Gastroesophageal sphincter (tissue), 4 donors: ENCODE measurements at regions not wholly inside any gene's neighbourhood (a gene's known extent, or its start where the extent isn't known, plus 50 kb on each side); places are given as distances from the start of the nearest gene placed in this dataset.
"Not testable (repeated sequence)": the region's sequence is repeated elsewhere in the genome, so short reads cannot be mapped to it uniquely, and the experiment has no call there.

Source experiments
- ATAC-seq: fragments of 150-250 bp; one replicate; pipeline ENCODE4 v1.9.1; 2016; ENCODE audit warnings: mild to moderate bottlenecking, moderate library complexity
- H3K27ac ChIP-seq, 4 donors: fragments of 200-600 bp; sonication (generic) in 3 of 4; 1 replicate in 3 of 4; 2 replicates in 1 of 4; pipeline ENCODE4 v1.5.1; 2016 to 2019
- H3K27me3 ChIP-seq: fragments of 200-600 bp; sonication (generic); one replicate; pipeline ENCODE4 v1.5.1; 2019
- H3K36me3 ChIP-seq, 2 donors: fragments of 200-600 bp; sonication (generic); one replicate each; pipeline ENCODE4 v1.5.1; 2019; ENCODE audit warnings: control low read depth in 1 of 2
- H3K4me1 ChIP-seq, 3 donors: fragments of 200-600 bp; sonication (generic); 1 replicate in 2 of 3; 2 replicates in 1 of 3; pipeline ENCODE4 v1.5.1; 2016 to 2019; ENCODE audit warnings: control low read depth in 2 of 3
- H3K4me3 ChIP-seq, 2 donors: fragments of 200-600 bp; sonication (generic); one replicate each; pipeline ENCODE4 v1.5.1; 2019; ENCODE audit warnings: mild to moderate bottlenecking in 1 of 2, moderate library complexity in 1 of 2
- H3K9me3 ChIP-seq, 3 donors: fragments of 200-600 bp; sonication (generic); one replicate each; pipeline ENCODE4 v1.5.1; 2017 to 2019; ENCODE audit warnings: control low read depth in 2 of 3
- CTCF ChIP-seq, 4 experiments: fragments of 200-600 bp in 2 of 4; fragments of 450-650 bp in 2 of 4; sonication (generic) in 1 of 4; IDR thresholded peaks; one replicate each; pipeline ENCODE4 v1.5.1; 2017 to 2019; ENCODE audit warnings: antibody characterized with exemption in 4 of 4, mild to moderate bottlenecking in 2 of 4, moderate library complexity in 2 of 4
- EP300 ChIP-seq: sonication (generic); formaldehyde crosslinking; IDR thresholded peaks from one replicate; pipeline ENCODE4 v1.6.1; 2017; ENCODE audit warnings: antibody characterized with exemption, mild to moderate bottlenecking
- POLR2A ChIP-seq, 2 donors: fragments of 450-650 bp; IDR thresholded peaks; one replicate each; pipeline ENCODE4 v1.6.1; 2017; ENCODE audit warnings: antibody characterized with exemption in 2 of 2, mild to moderate bottlenecking in 2 of 2, moderate library complexity in 1 of 2
- POLR2AphosphoS5 ChIP-seq: sonication (generic); formaldehyde crosslinking; IDR thresholded peaks from one replicate; pipeline ENCODE4 v1.6.1; 2017; ENCODE audit warnings: antibody characterized with exemption
- WGBS, 2 donors: methylation state at CpG; one replicate each; pipeline ENCODE4 v1.1.5; 2018; ENCODE audit warnings: low coverage in 1 of 2; 5-methylcytosine and 5-hydroxymethylcytosine counted together

GRCh38 chr2:131671841-131672470 lies 144.3 kb downstream of the CCDC74A start:
- peaks cover 0 to 28% (median 20%) of the 10 kb centered on the region in 3 donors for H3K4me1 ChIP-seq
- H3K9me3 ChIP-seq = peaks cover 0 to 10% (median 0%) of the 10 kb centered on the region in 3 donors
- not testable (repeated sequence) for H3K36me3 ChIP-seq, ATAC-seq, H3K27ac ChIP-seq, H3K4me3 ChIP-seq
- WGBS, 2 donors = no CpG with 5 or more reads among the region's 28 CpGs
- peaks cover 29% of the 10 kb centered on the region for H3K27me3 ChIP-seq

- Histone ChIP-seq H3K4me1 (peaks cover 0 to 28% (median 20%) of the 10 kb centered on the region in 3 donors), H3K4me3 (peak overlapping the region in 1 of 2 donors; percentile 44), H3K9me3 (peaks cover 0 to 10% (median 0%) of the 10 kb centered on the region in 3 donors), H3K27me3 (peaks cover 29% of the 10 kb centered on the region)
- WGBS, 2 donors = 20% methylated on average over 1 of the region's 38 CpGs; no CpG with 5 or more reads in 1 of the 2 donors
- not testable (repeated sequence) for H3K36me3 ChIP-seq, H3K27ac ChIP-seq
- TF ChIP-seq CTCF (IDR thresholded peaks at IDR 0.05) = peak; percentile 19 to 74 (median 44)
- ATAC-seq = peak; percentile 82
Observed at GRCh38 chr2:131672471-131673399, 145.0 kb downstream of the CCDC74A start.

GRCh38 chr2:131673400-131674173 lies 145.9 kb downstream of the CCDC74A start:
- H3K27ac ChIP-seq = no peak overlapping the region
- ATAC-seq = peak; percentile 84
- WGBS, 2 donors = no CpG with 5 or more reads among the region's 48 CpGs

GRCh38 chr2:131674174-131674507 lies 146.5 kb downstream of the CCDC74A start:
- Histone ChIP-seq H3K27ac (no peak overlapping the region), H3K4me3 (peak overlapping the region in 1 of 2 donors; percentile 44), H3K4me1 (peaks cover 0 to 28% (median 20%) of the 10 kb centered on the region in 3 donors), H3K27me3 (peaks cover 37% of the 10 kb centered on the region), H3K36me3 (no peaks in the 10 kb centered on the region), H3K9me3 (no peaks in the 10 kb centered on the region)
- 7 to 14% methylated on average over 3 to 5 of the region's 6 CpGs for WGBS, 2 donors
- no peak for ATAC-seq
- TF ChIP-seq CTCF (IDR thresholded peaks at IDR 0.05) = peak in 1 of 4 experiments; percentile 5
- TF ChIP-seq EP300 = no peak
- TF ChIP-seq POLR2AphosphoS5 = no peak
- no peak for TF ChIP-seq POLR2A (IDR thresholded peaks at IDR 0.05)

More at GRCh38 chr2:131673400-131674173, 145.9 kb downstream of the CCDC74A start:
- H3K9me3 ChIP-seq = peaks cover 0 to 4% (median 0%) of the 10 kb centered on the region in 3 donors
- H3K27me3 ChIP-seq = peaks cover 31% of the 10 kb centered on the region
- peaks cover 0 to 28% (median 20%) of the 10 kb centered on the region in 3 donors for H3K4me1 ChIP-seq
- no peaks in the 10 kb centered on the region for H3K36me3 ChIP-seq
- peak; percentile 82 to 99 (median 88) for TF ChIP-seq CTCF (IDR thresholded peaks at IDR 0.05)
- no peak for TF ChIP-seq POLR2A (IDR thresholded peaks at IDR 0.05)
- H3K4me3 ChIP-seq = peak overlapping the region in 1 of 2 donors; percentile 44

GRCh38 chr2:131681611-131682121 lies 154.0 kb downstream of the CCDC74A start:
- 30 to 40% methylated on average over 2 to 4 of the region's 10 CpGs for WGBS, 2 donors
- H3K36me3 ChIP-seq, H3K9me3 ChIP-seq: not testable (repeated sequence)
- H3K27ac ChIP-seq = peak overlapping the region; percentile 5 to 93 (median 83)
- ATAC-seq = peak; percentile 21
- H3K4me1 ChIP-seq = peaks cover 0 to 25% (median 0%) of the 10 kb centered on the region in 3 donors
- H3K4me3 ChIP-seq = peak overlapping the region; percentile 44 to 70
- peaks cover 23% of the 10 kb centered on the region for H3K27me3 ChIP-seq
